GM12874 (cell line): ENCODE measurements at regions not wholly inside any gene's neighbourhood (a gene's known extent, or its start where the extent isn't known, plus 50 kb on each side); places are given as distances from the start of the nearest gene placed in this dataset.

Experiments used
- CTCF ChIP-seq: IDR thresholded peaks from 2 replicates; pipeline ENCODE4 v1.5.1; 2011; ENCODE audit warnings: low read depth, mild to moderate bottlenecking, control low read depth, low read length, moderate library complexity; ENCODE audit not compliant: insufficient read depth

DNA sequence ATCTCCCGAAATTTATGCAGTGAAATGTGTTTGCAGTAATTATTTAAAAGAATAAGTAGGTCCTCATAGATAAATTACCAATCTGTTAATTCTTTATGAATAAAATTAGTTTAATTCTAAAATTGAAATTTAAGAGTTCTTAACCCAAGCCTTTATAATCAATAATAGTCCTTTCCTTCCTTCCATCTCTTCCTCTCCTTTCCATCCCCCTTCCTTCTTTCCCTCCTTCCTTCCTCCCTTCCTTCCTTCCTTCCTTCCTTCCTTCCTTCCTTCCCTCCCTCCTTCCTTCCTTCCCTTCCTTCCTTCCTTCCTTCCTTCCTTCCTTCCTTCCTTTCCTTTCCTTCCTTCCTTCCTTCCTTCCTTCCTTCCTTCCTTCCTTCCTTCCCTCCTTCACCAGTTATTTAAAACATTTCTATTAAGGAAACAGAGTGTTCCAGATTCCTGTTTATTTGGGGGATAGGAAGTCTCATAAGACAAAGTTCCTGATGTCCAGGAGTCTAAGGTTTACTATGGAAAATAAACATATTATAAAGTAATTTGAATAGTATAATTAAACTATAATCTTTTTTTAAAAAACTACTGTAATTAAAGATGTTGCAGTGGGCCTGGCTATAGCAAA, 285.3 kb upstream of the NOX3 start:
- TF ChIP-seq CTCF = no peak

DNA sequence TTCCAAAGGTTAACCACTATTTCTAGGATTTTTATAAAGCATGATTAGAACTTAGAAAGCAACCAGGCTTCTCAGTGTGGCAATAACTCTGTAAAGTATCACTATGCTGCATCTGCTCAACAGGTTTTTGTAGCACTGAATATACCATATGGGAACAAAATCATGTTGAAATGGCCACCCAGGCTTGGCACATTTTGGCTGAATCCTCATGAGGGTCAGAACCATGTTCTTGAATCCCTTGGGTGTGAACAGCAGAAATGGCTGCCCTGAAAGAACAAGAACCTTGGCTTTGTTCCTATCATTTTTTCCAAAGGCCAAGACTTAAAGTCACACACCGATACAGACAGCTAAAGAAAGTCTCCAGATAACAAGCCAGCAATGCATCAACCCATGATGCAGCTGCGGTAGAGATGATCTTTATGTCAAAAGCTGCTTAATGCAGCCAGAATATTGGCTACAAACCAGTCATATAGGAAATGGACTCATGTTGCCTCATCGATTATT, 283.0 kb upstream of the NOX3 start:
- TF ChIP-seq CTCF = no peak

GRCh38 chr6:155717374-155717773, 261.7 kb upstream of the NOX3 start:
- TF ChIP-seq CTCF = no peak

GRCh38 chr6:155710704-155711103, 255.1 kb upstream of the NOX3 start:
- TF ChIP-seq CTCF = no peak

GRCh38 chr6:155709262-155709661, 253.6 kb upstream of the NOX3 start:
- TF ChIP-seq CTCF = no peak

DNA sequence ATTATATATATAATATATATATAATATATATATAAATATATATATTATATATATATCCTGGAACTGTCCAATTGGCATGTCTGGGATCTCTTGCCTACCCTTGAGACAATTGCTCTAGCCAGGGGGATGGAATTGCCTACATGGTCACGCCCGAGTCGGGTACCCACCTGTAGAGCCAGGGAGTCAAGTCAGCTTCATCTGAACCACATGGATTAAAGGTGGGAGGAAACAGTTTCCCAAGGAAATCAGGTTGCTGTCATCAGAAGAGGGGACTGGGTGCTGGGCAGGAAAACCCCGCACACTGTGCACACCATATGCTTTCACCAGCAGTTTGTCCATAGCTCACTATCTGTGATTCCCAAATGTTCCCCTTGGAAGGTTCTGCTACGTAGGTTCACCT, 252.5 kb upstream of the NOX3 start:
- no peak for TF ChIP-seq CTCF

GRCh38 chr6:155706806-155707205, 251.2 kb upstream of the NOX3 start:
- TF ChIP-seq CTCF = no peak
